ENCODE measurements at regions not wholly inside any gene's neighbourhood (a gene's known extent, or its start where the extent isn't known, plus 50 kb on each side); places are given as distances from the start of the nearest gene placed in this dataset.

- no peak for DNase-seq
Observed at GRCh38 chr5:86786955-86787354, 169.2 kb downstream of the COX7C start.

- DNase-seq: no peak
Observed at GRCh38 chr5:86795659-86796058, 177.9 kb downstream of the COX7C start.

GRCh38 chr5:86797677-86798076, 179.9 kb downstream of the COX7C start:
- no peak for DNase-seq

GRCh38 chr5:86806206-86806605, 188.5 kb downstream of the COX7C start:
- DNase-seq: no peak

GRCh38 chr5:86807046-86808031, 189.6 kb downstream of the COX7C start:
- DNase-seq: no peak

- no peak for DNase-seq
Observed at GRCh38 chr5:86814315-86814714, 196.6 kb downstream of the COX7C start.

- DNase-seq: no peak
Observed at GRCh38 chr5:86814907-86815306, 197.2 kb downstream of the COX7C start.

- no peak for DNase-seq
Observed at GRCh38 chr5:86824637-86825036, 206.9 kb downstream of the COX7C start.

- DNase-seq: no peak
Observed at GRCh38 chr5:86831128-86831527, 213.4 kb downstream of the COX7C start.

GRCh38 chr5:86833868-86834267, 216.1 kb downstream of the COX7C start:
- DNase-seq: no peak

GRCh38 chr5:86837610-86838009, 219.9 kb downstream of the COX7C start:
- no peak for DNase-seq

GRCh38 chr5:86838083-86838482, 220.3 kb downstream of the COX7C start:
- DNase-seq: no peak

- no peak for DNase-seq
Observed at GRCh38 chr5:86841000-86841644, 223.4 kb downstream of the COX7C start.

GRCh38 chr5:86858442-86858841, 240.7 kb downstream of the COX7C start:
- no peak for DNase-seq

GRCh38 chr5:86861512-86861911, 243.8 kb downstream of the COX7C start:
- no peak for DNase-seq

- DNase-seq: no peak
Observed at GRCh38 chr5:86862093-86862492, 244.4 kb downstream of the COX7C start.

- peak; percentile 62 for DNase-seq
Observed at GRCh38 chr5:86864051-86864450, 246.3 kb downstream of the COX7C start.

- no peak for DNase-seq
Observed at GRCh38 chr5:86865256-86865785, 247.6 kb downstream of the COX7C start.

GRCh38 chr5:86866036-86866435, 248.3 kb downstream of the COX7C start:
- no peak for DNase-seq

- DNase-seq: no peak
Observed at GRCh38 chr5:86869268-86869667, 251.5 kb downstream of the COX7C start.

- DNase-seq: no peak
Observed at GRCh38 chr5:86875539-86875938, 257.8 kb downstream of the COX7C start.

- DNase-seq: no peak
Observed at GRCh38 chr5:86878250-86878649, 260.5 kb downstream of the COX7C start.

GRCh38 chr5:86879086-86879485, 261.3 kb downstream of the COX7C start:
- DNase-seq: no peak

- DNase-seq: no peak
Observed at GRCh38 chr5:86880344-86880743, 262.6 kb downstream of the COX7C start.

Data from DMS 273 treated with DMSO at 0.1 percent for 48 hours (cell line).